Heart left ventricle (tissue), 16 donors: ENCODE measurements at regions not wholly inside any gene's neighbourhood (a gene's known extent, or its start where the extent isn't known, plus 50 kb on each side); places are given as distances from the start of the nearest gene placed in this dataset.

Source experiments
- ATAC-seq, 4 donors: fragments of 200-7000 bp; cut with Tn5 transposase; one replicate each; pipeline ENCODE4 v1.9.1; 2020 to 2022; ENCODE audit warnings: moderate library complexity in 4 of 4, mild to moderate bottlenecking in 3 of 4, moderate number of reproducible peaks in 1 of 4
- DNase-seq, 5 donors: peaks; one replicate each; pipeline ENCODE4 v3.0.0-alpha.2; 2020
- H3K27ac ChIP-seq, 12 donors: fragments of 200-600 bp; sonication (generic) in 4 of 12; one replicate each; pipeline versions ENCODE4 v1.5.0 to v1.8.0; 2016 to 2022; ENCODE audit warnings: mild to moderate bottlenecking in 2 of 12
- H3K27me3 ChIP-seq, 9 donors: fragments of 200-600 bp; sonication (generic) in 2 of 9; one replicate each; pipeline versions ENCODE4 v1.5.1 to v1.8.0; 2016 to 2022; ENCODE audit warnings: mild to moderate bottlenecking in 3 of 9
- H3K36me3 ChIP-seq, 9 donors: fragments of 200-600 bp; sonication (generic) in 2 of 9; one replicate each; pipeline versions ENCODE4 v1.5.0 to v1.8.0; 2018 to 2022; ENCODE audit warnings: mild to moderate bottlenecking in 2 of 9
- H3K4me1 ChIP-seq, 12 donors: fragments of 200-600 bp; sonication (generic) in 4 of 12; one replicate each; pipeline versions ENCODE4 v1.5.0 to v1.8.0; 2016 to 2022; ENCODE audit warnings: mild to moderate bottlenecking in 3 of 12
- H3K4me3 ChIP-seq, 12 donors: fragments of 200-600 bp; sonication (generic) in 4 of 12; one replicate each; pipeline versions ENCODE4 v1.5.0 to v1.8.0; 2017 to 2022; ENCODE audit warnings: mild to moderate bottlenecking in 9 of 12, moderate library complexity in 4 of 12
- H3K9me3 ChIP-seq, 12 donors: fragments of 200-600 bp; sonication (generic) in 4 of 12; one replicate each; pipeline versions ENCODE4 v1.5.0 to v1.8.0; 2016 to 2022; ENCODE audit warnings: mild to moderate bottlenecking in 1 of 12
- CTCF ChIP-seq, 12 donors: fragments of 200-600 bp; sonication (generic) in 4 of 12; IDR thresholded peaks; one replicate each; pipeline versions ENCODE4 v1.5.0 to v1.8.0; 2018 to 2022; ENCODE audit warnings: antibody characterized with exemption in 12 of 12, mild to moderate bottlenecking in 5 of 12
- POLR2A ChIP-seq, 2 donors: fragments of 450-650 bp; IDR thresholded peaks; one replicate each; pipeline ENCODE4 v1.6.1; 2017; ENCODE audit warnings: antibody characterized with exemption in 2 of 2, mild to moderate bottlenecking in 2 of 2, moderate library complexity in 2 of 2
- WGBS, 4 donors: extraction: QIAGEN DNeasy Blood & Tissue Kit in 2 of 4; methylation state at CpG; one replicate each; pipeline versions ENCODE4 v1.1.5 to v1.1.7; 2013 to 2018; 5-methylcytosine and 5-hydroxymethylcytosine counted together
- intact Hi-C, 10 donors: fragments of 100-400 bp; cut with DNase I; formaldehyde crosslinking; loops; one replicate each; pipeline versions ENCODE4 v1.11.1 to v1.14.2; 2022
- donor health status: ischemic (EF 13 %, LVEDD 7.1; RV severe dilation, severe dysfunction).
- donor health status: healthy with polysubstance abuse.
- donor health status: DM: no; HTN: yes; CAD: no.
- donor health status: DM: no; HTN: no; CAD: no.
- donor health status: ischemic (EF 25% LVEDD 6.9; RV normal size, moderate dysfunction).
- donor health status: ischemic (EF 25% LVEDD 5.7; RV mildly dilated, moderate dysfunction).
- donor health status: healthy.
- donor health status: DM: yes; HTN: yes; CAD: no.
- donor health status: ischemic (EF 35%, LVEDD 5.7; RV mildly dilated, moderate dysfunction).
- donor health status: nonischemic (EF 11% LVEDD 7.7; RV severe dilation, severe dysfunction).
- donor health status: DM: yes; HTN: yes; CAD: no.
- donor health status: PGD.
- donor health status: ischemic (EF 29% LVEDD 5.4; RV normal size, mild dysfunction).
- donor health status: nonischemic (EF 23%, LVEDD 6.1; RV moderate dilation, normal function).

- H3K36me3 ChIP-seq, result no peaks in the 10 kb centered on the region
- no peak for DNase-seq
- H3K27me3 ChIP-seq, result no peaks in the 10 kb centered on the region
- WGBS, 4 donors, result 56 to 67% (median 65%) methylated on average over 2 of the region's 2 CpGs
- no peak overlapping the region for H3K27ac ChIP-seq
- H3K4me1 ChIP-seq, result no peaks in the 10 kb centered on the region
- no peak for ATAC-seq
- H3K9me3 ChIP-seq, result peaks cover 0 to 3% (median 0%) of the 10 kb centered on the region in 12 donors
- H3K4me3 ChIP-seq, result no peak overlapping the region
- no peak for TF ChIP-seq CTCF (IDR thresholded peaks at IDR 0.05)
- TF ChIP-seq POLR2A (IDR thresholded peaks at IDR 0.05), result no peak
- intact Hi-C loops, result no loop called here
Observed at GRCh38 chr5:123264394-123264793, 158.8 kb downstream of the CEP120 start.

GRCh38 chr5:123263859-123264258 lies 159.3 kb downstream of the CEP120 start:
- DNase-seq (no peak), ATAC-seq (no peak)
- H3K4me3 ChIP-seq, result no peak overlapping the region
- intact Hi-C loops, result no loop called here
- H3K4me1 ChIP-seq, result no peaks in the 10 kb centered on the region
- no peak overlapping the region for H3K27ac ChIP-seq
- TF ChIP-seq POLR2A (IDR thresholded peaks at IDR 0.05) (no peak), CTCF (IDR thresholded peaks at IDR 0.05) (no peak)
- 88 to 93% (median 91%) methylated on average over 2 of the region's 2 CpGs for WGBS, 4 donors
- H3K9me3 ChIP-seq, result peaks cover 0 to 3% (median 0%) of the 10 kb centered on the region in 12 donors
- no peaks in the 10 kb centered on the region for H3K36me3 ChIP-seq
- no peaks in the 10 kb centered on the region for H3K27me3 ChIP-seq

- DNase-seq, result no peak
- peak overlapping the region in 1 of 12 donors; percentile 22 for H3K4me3 ChIP-seq
- intact Hi-C loops, result no loop called here
- H3K4me1 ChIP-seq, result no peaks in the 10 kb centered on the region
- TF ChIP-seq POLR2A (IDR thresholded peaks at IDR 0.05), result no peak
- no peak for TF ChIP-seq CTCF (IDR thresholded peaks at IDR 0.05)
- no peaks in the 10 kb centered on the region for H3K36me3 ChIP-seq
- 66 to 78% (median 73%) methylated on average over 7 of the region's 7 CpGs for whole genome bisulfite sequencing, 4 donors
- peaks cover 0 to 5% (median 0%) of the 10 kb centered on the region in 12 donors for H3K9me3 ChIP-seq
- ATAC-seq, result no peak
- H3K27ac ChIP-seq, result no peak overlapping the region
- H3K27me3 ChIP-seq, result no peaks in the 10 kb centered on the region
Observed at GRCh38 chr5:123262216-123262823, 160.9 kb downstream of the CEP120 start.

- intact Hi-C loops, result no loop called here
- Histone ChIP-seq H3K27me3 (no peaks in the 10 kb centered on the region), H3K9me3 (peaks cover 0 to 10% (median under 1%) of the 10 kb centered on the region in 12 donors), H3K4me3 (no peak overlapping the region), H3K4me1 (no peaks in the 10 kb centered on the region), H3K36me3 (no peaks in the 10 kb centered on the region), H3K27ac (no peak overlapping the region)
- no peak for DNase-seq
- WGBS, 4 donors, result 79 to 90% (median 83%) methylated on average over 1 of the region's 1 CpG
- TF ChIP-seq CTCF (IDR thresholded peaks at IDR 0.05), result no peak
- TF ChIP-seq POLR2A (IDR thresholded peaks at IDR 0.05), result no peak
- ATAC-seq, result peak in 1 of 4 donors; percentile 55
Observed at GRCh38 chr5:123261752-123262151, 161.5 kb downstream of the CEP120 start.
